HepG2 (cell line): ENCODE measurements at regions not wholly inside any gene's neighbourhood (a gene's known extent, or its start where the extent isn't known, plus 50 kb on each side); places are given as distances from the start of the nearest gene placed in this dataset.

Source experiments
- ATAC-seq: fragments of 200-7000 bp; cut with Tn5 transposase; 3 replicates; pipeline ENCODE4 v1.9.1; 2020; ENCODE audit warnings: mild to moderate bottlenecking, moderate library complexity
- BruUV-seq: library from RNA; stranded (reverse); fragments of 400-500 nt; replicated peaks from 2 replicates; lab custom pipeline; 2021; lab: Mats Ljungman, UMichigan
- CTCF ChIA-PET: fragments of 300-600 bp; formaldehyde crosslinking; extraction: SDS; loops from one replicate; lab custom pipeline; 2021; ENCODE audit warnings: low total read pairs, inconsistent platforms, low intra/inter-chr PET ratio; lab: Yijun Ruan, JAX
- POLR2A ChIA-PET: fragments of 350-600 bp; sonication (Branson Sonifier 250); formaldehyde crosslinking; loops from one replicate; lab custom pipeline; 2020; ENCODE audit warnings: antibody characterized with exemption, inconsistent platforms; lab: Yijun Ruan, JAX
- DNase-seq: peaks from one replicate; pipeline ENCODE4 v3.0.0-alpha.2; 2015; ENCODE audit warnings: low spot score
- FAIRE-seq: peaks from 3 replicates; lab custom pipeline; 2011; peaks lifted over from hg19 to GRCh38; lab: Jason Lieb, UNC
- H2AFZ ChIP-seq: one replicate; pipeline ENCODE4 v1.6.1; 2011; ENCODE audit warnings: low read length, inconsistent platforms
- H3K27ac ChIP-seq: fragments of 300-600 bp; 3 replicates; pipeline ENCODE4 v1.8.0; 2011; ENCODE audit warnings: mixed run types, mild to moderate bottlenecking, mixed read lengths, low read length, inconsistent platforms; ENCODE audit not compliant: insufficient read depth; ENCODE audit errors: extremely low read length
- H3K27me3 ChIP-seq, 2 experiments: fragments of 200-600 bp in 1 of 2; 2 replicates in 1 of 2; 3 replicates in 1 of 2; pipeline versions ENCODE4 v1.6.0 to v1.8.0; 2011; ENCODE audit warnings: low read length in 2 of 2, mild to moderate bottlenecking in 2 of 2, moderate library complexity in 2 of 2, inconsistent platforms in 1 of 2; ENCODE audit not compliant: insufficient read depth in 2 of 2, control insufficient read depth in 1 of 2
- H3K36me3 ChIP-seq, 2 experiments: fragments of 200-600 bp in 1 of 2; replicated peaks in 1 of 2; 2 replicates in 1 of 2; 3 replicates in 1 of 2; pipeline versions ENCODE4 v1.5.1 to v1.8.0; 2011; ENCODE audit warnings: low read length in 2 of 2, inconsistent platforms in 1 of 2; ENCODE audit not compliant: insufficient read depth in 2 of 2, control insufficient read depth in 1 of 2
- H3K4me1 ChIP-seq: 2 replicates; pipeline ENCODE4 v1.5.1; 2012; ENCODE audit warnings: low read length, inconsistent platforms; ENCODE audit not compliant: insufficient read depth
- H3K4me2 ChIP-seq: 2 replicates; pipeline ENCODE4 v1.6.0; 2011; ENCODE audit warnings: low read depth, low read length, inconsistent platforms
- H3K4me3 ChIP-seq, 3 experiments: fragments of 200-600 bp in 1 of 3; sonication (generic), shearing (Covaris generic) in 1 of 3; replicated peaks in 1 of 3; 2 replicates each; pipeline ENCODE4 v1.5.1; 2011 to 2016; ENCODE audit warnings: low read length in 3 of 3, inconsistent platforms in 2 of 3, low read depth in 2 of 3, mild to moderate bottlenecking in 2 of 3, control low read depth in 1 of 3, mixed read lengths in 1 of 3; ENCODE audit not compliant: insufficient read depth in 1 of 3
- H3K79me2 ChIP-seq: one replicate; pipeline ENCODE4 v1.6.1; 2011; ENCODE audit warnings: low read length, inconsistent platforms; ENCODE audit not compliant: insufficient read depth
- H3K9ac ChIP-seq: 2 replicates; pipeline ENCODE4 v1.6.0; 2011; ENCODE audit warnings: mild to moderate bottlenecking, low read depth, low read length, inconsistent platforms; ENCODE audit not compliant: insufficient read depth
- H3K9me3 ChIP-seq: 2 replicates; pipeline ENCODE4 v1.5.1; 2012; ENCODE audit warnings: mild to moderate bottlenecking, low read length
- H4K20me1 ChIP-seq: 2 replicates; pipeline ENCODE4 v1.6.0; 2011; ENCODE audit warnings: inconsistent platforms, mild to moderate bottlenecking, low read length, moderate library complexity; ENCODE audit not compliant: insufficient read depth
- SNRNP70 ChIP-seq: fragments of 200-400 bp; formaldehyde crosslinking; IDR thresholded peaks from 2 replicates; pipeline ENCODE4 v1.6.1; 2017; ENCODE audit warnings: mild to moderate bottlenecking, low read depth, low read length, moderate library complexity
- ZNF350 ChIP-seq: sonication (generic); formaldehyde crosslinking; IDR thresholded peaks from 2 replicates; pipeline ENCODE4 v1.4.0; 2020; ENCODE audit warnings: mild to moderate bottlenecking, low read depth, missing genetic modification reagents, borderline replicate concordance
- ZNF431 ChIP-seq: sonication (generic); formaldehyde crosslinking; IDR thresholded peaks from 2 replicates; pipeline ENCODE4 v1.9.0; 2022; ENCODE audit warnings: missing genetic modification reagents, low read depth, mild to moderate bottlenecking, borderline replicate concordance
- ZNF460 ChIP-seq: sonication (generic); formaldehyde crosslinking; IDR thresholded peaks from 2 replicates; pipeline ENCODE4 v1.5.1; 2020; ENCODE audit warnings: missing genetic modification reagents, mild to moderate bottlenecking, borderline replicate concordance
- WGBS: methylation state at CpG from one replicate; pipeline ENCODE4 v1.1.6; 2017; ENCODE audit warnings: low lambda C conversion rate; 5-methylcytosine and 5-hydroxymethylcytosine counted together
- in situ Hi-C: cut with HindIII; loops from 2 replicates; pipeline ENCODE4 v1.10.0; 2017; ENCODE audit warnings: low pct_unique_long_range_greater_than_20kb; ENCODE audit not compliant: extremely low pct_ligation_motif_present
- intact Hi-C: fragments of 100-400 bp; cut with micrococcal nuclease; formaldehyde crosslinking; loops from one replicate; pipeline ENCODE4 v1.10.0; 2022; ENCODE audit not compliant: unreplicated experiment
- TF ChIP-seq, protein P1 (sequence below): sonication (generic); formaldehyde crosslinking; IDR thresholded peaks from 2 replicates; pipeline ENCODE4 v1.4.0; 2020; ENCODE audit warnings: missing genetic modification reagents
- TF ChIP-seq, protein P2 (sequence below), 2 experiments: sonication (generic) in 1 of 2; formaldehyde crosslinking in 1 of 2; IDR thresholded peaks; 2 replicates each; pipeline versions ENCODE4 v1.4.0 to v1.6.1; 2016 to 2020; ENCODE audit warnings: borderline replicate concordance in 1 of 2, low read depth in 1 of 2, mild to moderate bottlenecking in 1 of 2, missing genetic modification reagents in 1 of 2

DNA sequence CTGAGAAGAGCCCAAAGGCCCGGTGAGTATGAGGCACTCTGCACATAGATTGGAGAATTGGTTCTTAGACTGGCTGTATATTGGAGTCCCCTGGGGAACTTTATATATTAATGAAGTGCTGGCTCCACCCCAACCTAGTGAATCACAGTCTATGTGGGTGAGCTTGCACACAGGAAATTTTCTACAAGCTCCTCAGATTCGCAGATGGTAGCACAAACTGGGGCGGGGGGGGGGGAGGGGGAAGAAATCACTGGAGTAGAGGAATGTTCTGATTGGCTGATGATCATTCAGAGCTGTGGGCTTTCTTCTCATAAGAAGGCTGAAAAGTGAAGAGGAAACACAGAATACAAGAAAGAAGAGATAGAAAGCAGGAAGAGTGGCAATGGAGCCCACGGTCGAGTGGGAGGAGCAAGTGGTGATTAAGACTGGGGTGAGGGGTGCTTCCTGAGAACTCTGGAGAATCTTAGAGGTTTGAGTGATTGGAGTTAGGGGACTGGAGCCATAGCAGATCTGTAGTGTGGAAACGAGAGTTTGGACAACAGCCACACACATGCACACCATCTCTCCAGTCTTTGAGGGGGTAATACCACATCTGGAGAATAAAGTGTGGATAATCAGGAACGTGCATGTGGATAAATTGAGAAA is 465.9 kb upstream of the DAB1 start (continued):
- TF ChIP-seq ZNF431 (CRISPR knock-in tag) = no peak
- no peak for TF ChIP-seq ZNF460 (CRISPR knock-in tag)

DNA sequence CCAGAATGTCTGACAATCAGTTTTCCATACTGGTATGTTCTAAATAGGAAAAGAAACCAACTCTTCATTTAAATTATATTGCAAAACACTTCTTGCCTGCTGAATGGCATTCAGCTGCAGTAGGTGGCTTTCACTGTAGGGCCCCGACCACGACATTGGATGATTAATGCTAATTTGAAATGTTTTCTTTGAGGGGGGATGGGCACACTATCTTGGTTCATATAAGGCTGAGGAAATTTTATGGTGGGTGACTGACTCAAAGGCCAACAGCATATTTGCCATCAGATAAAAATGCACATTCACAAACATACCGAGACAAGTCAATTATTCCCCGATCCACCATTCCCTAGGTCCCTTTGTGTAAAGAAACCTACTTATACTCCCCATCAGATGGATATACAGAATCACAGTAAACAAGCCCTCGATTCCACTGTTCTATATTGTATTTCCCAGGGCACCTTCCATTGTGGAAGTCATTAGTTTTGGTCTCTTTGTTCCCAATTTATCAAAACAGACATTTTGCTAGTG is 464.2 kb upstream of the DAB1 start:
- Histone ChIP-seq H3K4me2 (no peak overlapping the region), H2AFZ (no peak overlapping the region), H3K4me1 (no peaks in the 10 kb centered on the region), H3K79me2 (no peaks in the 10 kb centered on the region), H3K4me3 (no peak overlapping the region), H3K36me3 (no peaks in the 10 kb centered on the region), H3K27me3 (no peaks in the 10 kb centered on the region), H3K27ac (no peak overlapping the region), H4K20me1 (no peaks in the 10 kb centered on the region), H3K9ac (no peak overlapping the region), H3K9me3 (no peaks in the 10 kb centered on the region)
- ATAC-seq (no peak), FAIRE-seq (no peak), DNase-seq (no peak)
- ChIA-PET CTCF (no interaction called here), POLR2A (no interaction called here)
- no TSS peak for BruUV-seq
- WGBS = 0% methylated on average over 5 of the region's 5 CpGs
- in situ Hi-C loops = no loop called here
- TF ChIP-seq SNRNP70 (no peak), ZNF350 (CRISPR knock-in tag) (no peak)
- TF ChIP-seq, protein P1, sequence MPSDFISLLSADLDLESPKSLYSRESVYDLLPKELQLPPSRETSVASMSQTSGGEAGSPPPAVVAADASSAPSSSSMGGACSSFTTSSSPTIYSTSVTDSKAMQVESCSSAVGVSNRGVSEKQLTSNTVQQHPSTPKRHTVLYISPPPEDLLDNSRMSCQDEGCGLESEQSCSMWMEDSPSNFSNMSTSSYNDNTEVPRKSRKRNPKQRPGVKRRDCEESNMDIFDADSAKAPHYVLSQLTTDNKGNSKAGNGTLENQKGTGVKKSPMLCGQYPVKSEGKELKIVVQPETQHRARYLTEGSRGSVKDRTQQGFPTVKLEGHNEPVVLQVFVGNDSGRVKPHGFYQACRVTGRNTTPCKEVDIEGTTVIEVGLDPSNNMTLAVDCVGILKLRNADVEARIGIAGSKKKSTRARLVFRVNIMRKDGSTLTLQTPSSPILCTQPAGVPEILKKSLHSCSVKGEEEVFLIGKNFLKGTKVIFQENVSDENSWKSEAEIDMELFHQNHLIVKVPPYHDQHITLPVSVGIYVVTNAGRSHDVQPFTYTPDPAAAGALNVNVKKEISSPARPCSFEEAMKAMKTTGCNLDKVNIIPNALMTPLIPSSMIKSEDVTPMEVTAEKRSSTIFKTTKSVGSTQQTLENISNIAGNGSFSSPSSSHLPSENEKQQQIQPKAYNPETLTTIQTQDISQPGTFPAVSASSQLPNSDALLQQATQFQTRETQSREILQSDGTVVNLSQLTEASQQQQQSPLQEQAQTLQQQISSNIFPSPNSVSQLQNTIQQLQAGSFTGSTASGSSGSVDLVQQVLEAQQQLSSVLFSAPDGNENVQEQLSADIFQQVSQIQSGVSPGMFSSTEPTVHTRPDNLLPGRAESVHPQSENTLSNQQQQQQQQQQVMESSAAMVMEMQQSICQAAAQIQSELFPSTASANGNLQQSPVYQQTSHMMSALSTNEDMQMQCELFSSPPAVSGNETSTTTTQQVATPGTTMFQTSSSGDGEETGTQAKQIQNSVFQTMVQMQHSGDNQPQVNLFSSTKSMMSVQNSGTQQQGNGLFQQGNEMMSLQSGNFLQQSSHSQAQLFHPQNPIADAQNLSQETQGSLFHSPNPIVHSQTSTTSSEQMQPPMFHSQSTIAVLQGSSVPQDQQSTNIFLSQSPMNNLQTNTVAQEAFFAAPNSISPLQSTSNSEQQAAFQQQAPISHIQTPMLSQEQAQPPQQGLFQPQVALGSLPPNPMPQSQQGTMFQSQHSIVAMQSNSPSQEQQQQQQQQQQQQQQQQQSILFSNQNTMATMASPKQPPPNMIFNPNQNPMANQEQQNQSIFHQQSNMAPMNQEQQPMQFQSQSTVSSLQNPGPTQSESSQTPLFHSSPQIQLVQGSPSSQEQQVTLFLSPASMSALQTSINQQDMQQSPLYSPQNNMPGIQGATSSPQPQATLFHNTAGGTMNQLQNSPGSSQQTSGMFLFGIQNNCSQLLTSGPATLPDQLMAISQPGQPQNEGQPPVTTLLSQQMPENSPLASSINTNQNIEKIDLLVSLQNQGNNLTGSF (CRISPR knock-in tag) = no peak
- TF ChIP-seq, protein P2, sequence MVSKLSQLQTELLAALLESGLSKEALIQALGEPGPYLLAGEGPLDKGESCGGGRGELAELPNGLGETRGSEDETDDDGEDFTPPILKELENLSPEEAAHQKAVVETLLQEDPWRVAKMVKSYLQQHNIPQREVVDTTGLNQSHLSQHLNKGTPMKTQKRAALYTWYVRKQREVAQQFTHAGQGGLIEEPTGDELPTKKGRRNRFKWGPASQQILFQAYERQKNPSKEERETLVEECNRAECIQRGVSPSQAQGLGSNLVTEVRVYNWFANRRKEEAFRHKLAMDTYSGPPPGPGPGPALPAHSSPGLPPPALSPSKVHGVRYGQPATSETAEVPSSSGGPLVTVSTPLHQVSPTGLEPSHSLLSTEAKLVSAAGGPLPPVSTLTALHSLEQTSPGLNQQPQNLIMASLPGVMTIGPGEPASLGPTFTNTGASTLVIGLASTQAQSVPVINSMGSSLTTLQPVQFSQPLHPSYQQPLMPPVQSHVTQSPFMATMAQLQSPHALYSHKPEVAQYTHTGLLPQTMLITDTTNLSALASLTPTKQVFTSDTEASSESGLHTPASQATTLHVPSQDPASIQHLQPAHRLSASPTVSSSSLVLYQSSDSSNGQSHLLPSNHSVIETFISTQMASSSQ (IDR thresholded peaks at IDR 0.05; ENCODE audit: low read depth) = no peak
- TF ChIP-seq, protein P2 (CRISPR knock-in tag; IDR thresholded peaks at IDR 0.05; ENCODE audit: borderline replicate concordance) = no peak
- intact Hi-C loops = no loop called here
